ENCODE measurements at regions not wholly inside any gene's neighbourhood (a gene's known extent, or its start where the extent isn't known, plus 50 kb on each side); places are given as distances from the start of the nearest gene placed in this dataset.

- TF ChIP-seq CTCF (IDR thresholded peaks at IDR 0.05) (no peak), EP300 (IDR thresholded peaks at IDR 0.05) (no peak), POLR2A (IDR thresholded peaks at IDR 0.05) (no peak)
These were observed 328.4 kb upstream of the GNAI1 start for GRCh38 chr7:79806161-79806734.

Data from stomach (tissue), 4 donors.